CD14-positive monocyte (primary cell): ENCODE measurements at regions not wholly inside any gene's neighbourhood (a gene's known extent, or its start where the extent isn't known, plus 50 kb on each side); places are given as distances from the start of the nearest gene placed in this dataset.

Experiments used
- DNase-seq, 3 donors: peaks; one replicate each; pipeline ENCODE4 v3.0.0-alpha.2; 2011 to 2022
- H2AFZ ChIP-seq: 2 replicates; pipeline ENCODE4 v1.6.0; 2012; ENCODE audit warnings: mild to moderate bottlenecking, low read depth, low read length, inconsistent platforms; ENCODE audit not compliant: insufficient read depth, poor library complexity, severe bottlenecking
- H3K27ac ChIP-seq, 2 donors: 1 replicate in 1 of 2; 2 replicates in 1 of 2; pipeline ENCODE4 v1.5.1; 2012 to 2013; ENCODE audit warnings: low read length in 2 of 2, control low read depth in 1 of 2, inconsistent platforms in 1 of 2, low read depth in 1 of 2, mild to moderate bottlenecking in 1 of 2
- H3K27me3 ChIP-seq, 2 donors: one replicate each; pipeline versions ENCODE4 v1.6.0 to v1.6.1; 2011 to 2013; ENCODE audit warnings: low read length in 2 of 2; ENCODE audit not compliant: control insufficient read depth in 2 of 2, insufficient read depth in 2 of 2
- H3K36me3 ChIP-seq, 2 donors: replicated peaks in 1 of 2; 1 replicate in 1 of 2; 2 replicates in 1 of 2; pipeline versions ENCODE4 v1.5.1 to v1.6.1; 2012 to 2013; ENCODE audit warnings: low read length in 2 of 2, control low read depth in 1 of 2, inconsistent platforms in 1 of 2, mild to moderate bottlenecking in 1 of 2; ENCODE audit not compliant: insufficient read depth in 2 of 2, control insufficient read depth in 1 of 2
- H3K4me1 ChIP-seq, 2 donors: 1 replicate in 1 of 2; 2 replicates in 1 of 2; pipeline versions ENCODE4 v1.5.1 to v1.6.1; 2012 to 2013; ENCODE audit warnings: low read length in 2 of 2, control low read depth in 1 of 2, inconsistent platforms in 1 of 2, mild to moderate bottlenecking in 1 of 2, moderate library complexity in 1 of 2; ENCODE audit not compliant: insufficient read depth in 2 of 2, control insufficient read depth in 1 of 2
- H3K4me2 ChIP-seq: replicated peaks from 2 replicates; pipeline ENCODE3; 2012; ENCODE audit warnings: low read length, moderate library complexity, mild to moderate bottlenecking; ENCODE audit not compliant: poor library complexity, severe bottlenecking; ENCODE audit errors: extremely low read depth
- H3K4me3 ChIP-seq, 3 experiments: fragments of 200-600 bp in 1 of 3; sonication (generic) in 1 of 3; replicated peaks in 1 of 3; 1 replicate in 2 of 3; 2 replicates in 1 of 3; pipeline ENCODE4 v1.5.1; 2011 to 2013; ENCODE audit warnings: low read length in 3 of 3, mild to moderate bottlenecking in 3 of 3, control low read depth in 2 of 3, low read depth in 2 of 3, inconsistent platforms in 1 of 3, moderate library complexity in 1 of 3
- H3K79me2 ChIP-seq: 2 replicates; pipeline ENCODE4 v1.6.0; 2012; ENCODE audit warnings: mild to moderate bottlenecking, control low read depth, inconsistent platforms, low read length, moderate library complexity; ENCODE audit not compliant: insufficient read depth
- H3K9ac ChIP-seq: 2 replicates; pipeline ENCODE4 v1.6.0; 2017; ENCODE audit warnings: low read length, mild to moderate bottlenecking; ENCODE audit not compliant: insufficient read depth, poor library complexity, severe bottlenecking
- H3K9me3 ChIP-seq, 2 donors: replicated peaks in 1 of 2; 1 replicate in 1 of 2; 2 replicates in 1 of 2; pipeline versions ENCODE4 v1.5.1 to v1.6.1; 2012 to 2013; ENCODE audit warnings: low read length in 2 of 2, control low read depth in 1 of 2; ENCODE audit not compliant: control insufficient read depth in 1 of 2, insufficient read depth in 1 of 2
- H4K20me1 ChIP-seq: 2 replicates; pipeline ENCODE4 v1.6.0; 2012; ENCODE audit warnings: mild to moderate bottlenecking, low read length, control low read depth, moderate library complexity; ENCODE audit not compliant: insufficient read depth
- H3K27ac Mint-ChIP-seq, 7 donors: one replicate each; pipeline ENCODE4 v1.8.0; 2020; ENCODE audit warnings: mild to moderate bottlenecking in 7 of 7, mixed read lengths in 7 of 7, moderate library complexity in 6 of 7, inconsistent platforms in 2 of 7
- H3K27me3 Mint-ChIP-seq, 3 donors: one replicate each; pipeline ENCODE4 v1.8.0; 2021 to 2022; ENCODE audit warnings: low read depth in 3 of 3, mild to moderate bottlenecking in 3 of 3, mixed read lengths in 3 of 3, moderate library complexity in 3 of 3, inconsistent platforms in 1 of 3
- H3K36me3 Mint-ChIP-seq, 2 donors: one replicate each; pipeline ENCODE4 v1.8.0; 2020; ENCODE audit warnings: mixed read lengths in 2 of 2, inconsistent platforms in 1 of 2, mild to moderate bottlenecking in 1 of 2
- H3K4me1 Mint-ChIP-seq: one replicate; pipeline ENCODE4 v1.8.0; 2020; ENCODE audit warnings: mild to moderate bottlenecking, mixed read lengths
- H3K4me3 Mint-ChIP-seq, 2 donors: one replicate each; pipeline ENCODE4 v1.8.0; 2020; ENCODE audit warnings: mild to moderate bottlenecking in 2 of 2, mixed read lengths in 2 of 2, moderate library complexity in 1 of 2
- H3K9me3 Mint-ChIP-seq, 7 donors: one replicate each; pipeline ENCODE4 v1.8.0; 2020 to 2022; ENCODE audit warnings: mixed read lengths in 7 of 7, mild to moderate bottlenecking in 6 of 7, moderate library complexity in 6 of 7, inconsistent platforms in 2 of 7
- WGBS: methylation state at CpG from one replicate; pipeline ENCODE4 v1.1.5; 2013; ENCODE audit warnings: missing lambda C conversion rate; ENCODE audit not compliant: insufficient coverage; 5-methylcytosine and 5-hydroxymethylcytosine counted together
- intact Hi-C, 2 donors: fragments of 100-400 bp; cut with micrococcal nuclease; formaldehyde crosslinking; loops; one replicate each; pipeline versions ENCODE4 v1.15.0 to v1.15.1; 2023
- TF ChIP-seq, protein P1 (sequence below): fragments of 200-600 bp; IDR thresholded peaks from one replicate; pipeline ENCODE4 v1.8.0; 2022; ENCODE audit warnings: antibody characterized with exemption, mild to moderate bottlenecking

DNA sequence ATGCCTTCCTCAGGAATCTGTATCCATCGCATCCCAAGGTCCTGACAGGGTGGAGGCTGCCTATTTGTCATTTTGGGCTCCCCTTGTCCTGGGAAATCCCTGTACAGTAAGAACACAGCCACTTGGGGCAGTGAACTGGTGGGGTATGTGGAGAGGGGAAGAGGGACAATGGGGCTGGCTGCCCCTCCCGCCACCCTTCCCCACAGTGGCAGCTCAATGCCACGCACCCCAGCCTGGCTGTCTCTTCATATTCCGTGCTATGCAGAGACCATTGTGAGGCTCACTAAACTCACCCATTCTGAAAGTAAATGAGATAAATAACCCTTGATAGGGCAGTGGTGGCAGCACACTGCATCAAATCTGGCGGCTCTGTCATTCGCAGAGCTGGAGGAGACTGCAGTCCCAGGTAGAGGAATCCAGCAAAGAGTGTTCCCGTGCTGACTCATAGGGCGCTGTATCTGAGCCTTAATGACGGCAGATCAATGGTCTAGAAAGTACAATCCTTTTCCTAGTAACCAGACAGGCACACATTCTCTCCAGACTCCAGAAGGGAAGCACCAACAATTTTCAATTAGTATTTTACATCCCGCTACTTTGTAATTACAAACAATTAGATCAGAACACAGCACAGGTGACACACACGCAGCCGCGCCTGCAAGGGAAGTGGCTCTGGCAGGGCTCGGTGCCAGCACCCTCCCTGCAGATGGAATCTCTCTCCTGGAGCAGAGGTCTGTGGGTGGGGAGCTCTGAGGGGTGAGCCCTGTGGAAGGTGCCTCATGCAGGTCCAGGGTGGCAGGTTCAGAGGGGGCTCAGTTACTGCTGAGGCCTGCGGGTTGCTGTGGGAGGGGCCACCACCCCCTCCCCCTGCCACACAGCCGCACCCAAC is 167.9 kb upstream of the B3GAT1 start:
- H3K27ac ChIP-seq = no peak overlapping the region
- peaks cover 26 to 30% of the 10 kb centered on the region in 2 donors for H3K4me1 ChIP-seq
- Mint-ChIP-seq H3K27me3 (peaks cover 23 to 51% (median 24%) of the 10 kb centered on the region in 3 donors), H3K36me3 (no peaks in the 10 kb centered on the region), H3K4me3 (no peak overlapping the region), H3K4me1 (peaks cover 30% of the 10 kb centered on the region), H3K9me3 (peaks cover 0 to 2% (median 0%) of the 10 kb centered on the region in 7 donors), H3K27ac (no peak overlapping the region)
- DNase-seq = no peak
- no peak overlapping the region for H3K9ac ChIP-seq
- no peaks in the 10 kb centered on the region for H3K36me3 ChIP-seq
- H3K79me2 ChIP-seq = no peaks in the 10 kb centered on the region
- no peak overlapping the region for H2AFZ ChIP-seq
- H3K4me2 ChIP-seq = no peak overlapping the region
- WGBS = 50% methylated on average over 11 of the region's 16 CpGs
- H4K20me1 ChIP-seq = no peaks in the 10 kb centered on the region
- peaks cover 0 to 32% of the 10 kb centered on the region in 2 donors for H3K27me3 ChIP-seq
- H3K9me3 ChIP-seq = no peaks in the 10 kb centered on the region
- TF ChIP-seq, protein P1, sequence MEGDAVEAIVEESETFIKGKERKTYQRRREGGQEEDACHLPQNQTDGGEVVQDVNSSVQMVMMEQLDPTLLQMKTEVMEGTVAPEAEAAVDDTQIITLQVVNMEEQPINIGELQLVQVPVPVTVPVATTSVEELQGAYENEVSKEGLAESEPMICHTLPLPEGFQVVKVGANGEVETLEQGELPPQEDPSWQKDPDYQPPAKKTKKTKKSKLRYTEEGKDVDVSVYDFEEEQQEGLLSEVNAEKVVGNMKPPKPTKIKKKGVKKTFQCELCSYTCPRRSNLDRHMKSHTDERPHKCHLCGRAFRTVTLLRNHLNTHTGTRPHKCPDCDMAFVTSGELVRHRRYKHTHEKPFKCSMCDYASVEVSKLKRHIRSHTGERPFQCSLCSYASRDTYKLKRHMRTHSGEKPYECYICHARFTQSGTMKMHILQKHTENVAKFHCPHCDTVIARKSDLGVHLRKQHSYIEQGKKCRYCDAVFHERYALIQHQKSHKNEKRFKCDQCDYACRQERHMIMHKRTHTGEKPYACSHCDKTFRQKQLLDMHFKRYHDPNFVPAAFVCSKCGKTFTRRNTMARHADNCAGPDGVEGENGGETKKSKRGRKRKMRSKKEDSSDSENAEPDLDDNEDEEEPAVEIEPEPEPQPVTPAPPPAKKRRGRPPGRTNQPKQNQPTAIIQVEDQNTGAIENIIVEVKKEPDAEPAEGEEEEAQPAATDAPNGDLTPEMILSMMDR = no peak
- no peak overlapping the region for H3K4me3 ChIP-seq
- intact Hi-C loops = no loop called here

- H3K36me3 Mint-ChIP-seq = no peaks in the 10 kb centered on the region
- H3K9me3 Mint-ChIP-seq = peaks cover 0 to 2% (median 0%) of the 10 kb centered on the region in 7 donors
- Histone ChIP-seq H3K27me3 (peaks cover 0 to 32% of the 10 kb centered on the region in 2 donors), H3K4me1 (peaks cover 17 to 21% of the 10 kb centered on the region in 2 donors), H3K79me2 (no peaks in the 10 kb centered on the region), H3K9ac (no peak overlapping the region), H3K4me3 (no peak overlapping the region), H4K20me1 (no peaks in the 10 kb centered on the region), H3K9me3 (no peaks in the 10 kb centered on the region), H3K27ac (no peak overlapping the region), H3K4me2 (no peak overlapping the region), H3K36me3 (no peaks in the 10 kb centered on the region), H2AFZ (no peak overlapping the region)
- H3K27me3 Mint-ChIP-seq = peaks cover 22 to 44% (median 25%) of the 10 kb centered on the region in 3 donors
- TF ChIP-seq, protein P1 = no peak
- DNase-seq = no peak
- intact Hi-C loops = no loop called here
- no peak overlapping the region for H3K27ac Mint-ChIP-seq
- no peak overlapping the region for H3K4me3 Mint-ChIP-seq
- peaks cover 21% of the 10 kb centered on the region for H3K4me1 Mint-ChIP-seq
- WGBS = 92% methylated on average over 10 of the region's 22 CpGs
Measured at GRCh38 chr11:134578807-134579723, 167.0 kb upstream of the B3GAT1 start.
